HG02852 (cell line): ENCODE measurements at regions not wholly inside any gene's neighbourhood (a gene's known extent, or its start where the extent isn't known, plus 50 kb on each side); places are given as distances from the start of the nearest gene placed in this dataset.
"Not testable (repeated sequence)": the region's sequence is repeated elsewhere in the genome, so short reads cannot be mapped to it uniquely, and the experiment has no call there.

Experiments
- ATAC-seq: cut with Tn5 transposase; IDR thresholded peaks from one replicate; pipeline ENCODE4 v1.9.1; 2021; ENCODE audit warnings: mild to moderate bottlenecking, moderate library complexity; ENCODE audit not compliant: unreplicated experiment

GRCh38 chr12:11535127-11535526, 114.3 kb upstream of the ETV6 start:
- no peak for ATAC-seq

- ATAC-seq, result no peak
Measured at GRCh38 chr12:11539156-11539555, 110.3 kb upstream of the ETV6 start.

GRCh38 chr12:11540156-11540555, 109.3 kb upstream of the ETV6 start:
- no peak for ATAC-seq

- no peak for ATAC-seq
Measured at GRCh38 chr12:11540615-11541310, 108.7 kb upstream of the ETV6 start.

- ATAC-seq, result no peak
Measured at GRCh38 chr12:11542599-11542998, 106.9 kb upstream of the ETV6 start.

- no peak for ATAC-seq
Measured at GRCh38 chr12:11543457-11544158, 105.9 kb upstream of the ETV6 start.

- peak; percentile 88 for ATAC-seq
Measured at GRCh38 chr12:11545484-11546330, 103.8 kb upstream of the ETV6 start.

GRCh38 chr12:11546582-11547270, 102.7 kb upstream of the ETV6 start:
- ATAC-seq, result not testable (repeated sequence)

- ATAC-seq, result not testable (repeated sequence)
Measured at GRCh38 chr12:11547271-11547646, 102.2 kb upstream of the ETV6 start.

GRCh38 chr12:11549119-11549518, 100.4 kb upstream of the ETV6 start:
- no peak for ATAC-seq

- ATAC-seq, result peak; percentile 52
Measured at GRCh38 chr12:11553871-11554533, 95.5 kb upstream of the ETV6 start.

GRCh38 chr12:11555195-11555594, 94.3 kb upstream of the ETV6 start:
- no peak for ATAC-seq

- no peak for ATAC-seq
Measured at GRCh38 chr12:11555743-11556625, 93.5 kb upstream of the ETV6 start.

- ATAC-seq, result no peak
Measured at GRCh38 chr12:11556682-11557081, 92.8 kb upstream of the ETV6 start.

- no peak for ATAC-seq
Measured at GRCh38 chr12:11559626-11560340, 89.7 kb upstream of the ETV6 start.

- ATAC-seq, result no peak
Measured at GRCh38 chr12:11561411-11561810, 88.1 kb upstream of the ETV6 start.

GRCh38 chr12:11563785-11564739, 85.4 kb upstream of the ETV6 start:
- no peak for ATAC-seq
